SK-N-SH treated with all-trans-retinoic acid at 6 μM for 48 hours (cell line): ENCODE measurements at regions not wholly inside any gene's neighbourhood (a gene's known extent, or its start where the extent isn't known, plus 50 kb on each side); places are given as distances from the start of the nearest gene placed in this dataset.

Source experiments
- ATAC-seq: fragments of 200-7000 bp; cut with Tn5 transposase; 3 replicates; pipeline ENCODE4 v1.9.1; 2020; ENCODE audit warnings: mild to moderate bottlenecking, moderate library complexity
- ARNTL ChIP-seq: fragments of 450-650 bp; formaldehyde crosslinking; IDR thresholded peaks from 2 replicates; pipeline ENCODE4 v1.5.0; 2020; ENCODE audit warnings: low read depth, mild to moderate bottlenecking, moderate library complexity, borderline replicate concordance
- BACH2 ChIP-seq: fragments of 250-450 bp; sonication (Bioruptor Pico); IDR thresholded peaks from 2 replicates; pipeline ENCODE4 v1.9.0; 2021; ENCODE audit warnings: mild to moderate bottlenecking, borderline replicate concordance
- CSDC2 ChIP-seq: fragments of 250-450 bp; sonication (Bioruptor Pico); IDR thresholded peaks from 2 replicates; pipeline ENCODE4 v1.5.0; 2020; ENCODE audit warnings: mild to moderate bottlenecking, moderate library complexity
- ESRRG ChIP-seq: fragments of 250-450 bp; sonication (Bioruptor Pico); IDR thresholded peaks from 2 replicates; pipeline ENCODE4 v1.6.1; 2021; ENCODE audit warnings: mild to moderate bottlenecking
- GLIS3 ChIP-seq: fragments of 250-450 bp; sonication (Bioruptor Pico); IDR thresholded peaks from 2 replicates; pipeline ENCODE4 v1.5.0; 2020; ENCODE audit warnings: mild to moderate bottlenecking, moderate library complexity
- OSR1 ChIP-seq: fragments of 250-450 bp; sonication (Bioruptor Pico); IDR thresholded peaks from 2 replicates; pipeline ENCODE4 v1.8.0; 2022; ENCODE audit warnings: moderate library complexity, mild to moderate bottlenecking, inconsistent platforms
- PPARA ChIP-seq: fragments of 250-450 bp; sonication (Bioruptor Pico); IDR thresholded peaks from 2 replicates; pipeline ENCODE4 v1.5.0; 2020; ENCODE audit warnings: mild to moderate bottlenecking, borderline replicate concordance
- RARB ChIP-seq: fragments of 250-450 bp; sonication (Bioruptor Pico); IDR thresholded peaks from 2 replicates; pipeline ENCODE4 v1.8.0; 2021; ENCODE audit warnings: mild to moderate bottlenecking, moderate library complexity
- SNAI2 ChIP-seq: fragments of 250-450 bp; sonication (Bioruptor Pico); IDR thresholded peaks from 2 replicates; pipeline ENCODE4 v1.5.0; 2020; ENCODE audit warnings: mild to moderate bottlenecking, moderate library complexity
- TCF4 ChIP-seq: fragments of 250-450 bp; sonication (Bioruptor Pico); IDR thresholded peaks from 2 replicates; pipeline ENCODE4 v1.8.0; 2021; ENCODE audit warnings: mild to moderate bottlenecking, moderate library complexity, borderline replicate concordance
- TOX ChIP-seq: fragments of 250-450 bp; sonication (Bioruptor Pico); IDR thresholded peaks from 2 replicates; pipeline ENCODE4 v1.8.0; 2021; ENCODE audit warnings: mild to moderate bottlenecking, moderate library complexity, borderline replicate concordance
- ZC3H10 ChIP-seq: fragments of 250-450 bp; sonication (Bioruptor Pico); IDR thresholded peaks from 2 replicates; pipeline ENCODE4 v1.5.1; 2021; ENCODE audit warnings: mild to moderate bottlenecking, moderate library complexity
- ZFP3 ChIP-seq: fragments of 250-450 bp; sonication (Bioruptor Pico); IDR thresholded peaks from 2 replicates; pipeline ENCODE4 v1.5.0; 2020; ENCODE audit warnings: mild to moderate bottlenecking, moderate library complexity
- ZNF565 ChIP-seq: fragments of 450-650 bp; formaldehyde crosslinking; conservative IDR thresholded peaks from 2 replicates; pipeline ENCODE4 v1.5.0; 2020; ENCODE audit warnings: low read depth, mild to moderate bottlenecking, moderate library complexity
- ZNF70 ChIP-seq: fragments of 450-650 bp; formaldehyde crosslinking; IDR thresholded peaks from 2 replicates; pipeline ENCODE4 v1.5.0; 2020; ENCODE audit warnings: mild to moderate bottlenecking, moderate library complexity
- ZNF8 ChIP-seq: fragments of 450-650 bp; formaldehyde crosslinking; IDR thresholded peaks from 2 replicates; pipeline ENCODE4 v1.5.0; 2020; ENCODE audit warnings: mild to moderate bottlenecking, moderate library complexity
- TF ChIP-seq, protein P1 (sequence below): fragments of 250-450 bp; sonication (Bioruptor Pico); IDR thresholded peaks from 2 replicates; pipeline ENCODE4 v1.5.0; 2020; ENCODE audit warnings: mild to moderate bottlenecking, moderate library complexity
- TF ChIP-seq, protein P2 (sequence below): fragments of 250-450 bp; sonication (Bioruptor Pico); IDR thresholded peaks from 2 replicates; pipeline ENCODE4 v1.5.1; 2021; ENCODE audit warnings: mild to moderate bottlenecking, moderate library complexity
- TF ChIP-seq, protein P3 (sequence below): fragments of 250-450 bp; sonication (Bioruptor Pico); IDR thresholded peaks from 2 replicates; pipeline ENCODE4 v1.8.0; 2021; ENCODE audit warnings: low read depth, mild to moderate bottlenecking, moderate library complexity, borderline replicate concordance

DNA sequence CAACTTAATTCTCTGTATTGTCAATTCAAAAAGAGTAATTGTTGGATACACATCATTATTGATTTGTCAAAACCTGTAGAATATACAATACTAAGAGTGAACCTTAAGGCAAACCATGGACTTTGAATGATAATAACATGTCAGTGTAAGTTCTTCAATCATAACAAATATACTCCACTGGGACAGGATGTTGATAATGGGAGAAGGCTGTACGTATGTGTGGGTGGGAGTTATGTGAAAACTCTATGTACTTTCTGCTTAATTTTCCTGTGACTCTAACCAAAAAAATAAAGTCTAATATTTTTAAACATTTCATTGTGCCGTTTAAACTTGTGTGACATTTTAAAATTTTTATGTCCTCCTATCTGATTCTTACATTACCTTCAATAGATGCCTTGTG lies 526.7 kb downstream of the SUCLA2 start (continued):
- TF ChIP-seq, protein P1, sequence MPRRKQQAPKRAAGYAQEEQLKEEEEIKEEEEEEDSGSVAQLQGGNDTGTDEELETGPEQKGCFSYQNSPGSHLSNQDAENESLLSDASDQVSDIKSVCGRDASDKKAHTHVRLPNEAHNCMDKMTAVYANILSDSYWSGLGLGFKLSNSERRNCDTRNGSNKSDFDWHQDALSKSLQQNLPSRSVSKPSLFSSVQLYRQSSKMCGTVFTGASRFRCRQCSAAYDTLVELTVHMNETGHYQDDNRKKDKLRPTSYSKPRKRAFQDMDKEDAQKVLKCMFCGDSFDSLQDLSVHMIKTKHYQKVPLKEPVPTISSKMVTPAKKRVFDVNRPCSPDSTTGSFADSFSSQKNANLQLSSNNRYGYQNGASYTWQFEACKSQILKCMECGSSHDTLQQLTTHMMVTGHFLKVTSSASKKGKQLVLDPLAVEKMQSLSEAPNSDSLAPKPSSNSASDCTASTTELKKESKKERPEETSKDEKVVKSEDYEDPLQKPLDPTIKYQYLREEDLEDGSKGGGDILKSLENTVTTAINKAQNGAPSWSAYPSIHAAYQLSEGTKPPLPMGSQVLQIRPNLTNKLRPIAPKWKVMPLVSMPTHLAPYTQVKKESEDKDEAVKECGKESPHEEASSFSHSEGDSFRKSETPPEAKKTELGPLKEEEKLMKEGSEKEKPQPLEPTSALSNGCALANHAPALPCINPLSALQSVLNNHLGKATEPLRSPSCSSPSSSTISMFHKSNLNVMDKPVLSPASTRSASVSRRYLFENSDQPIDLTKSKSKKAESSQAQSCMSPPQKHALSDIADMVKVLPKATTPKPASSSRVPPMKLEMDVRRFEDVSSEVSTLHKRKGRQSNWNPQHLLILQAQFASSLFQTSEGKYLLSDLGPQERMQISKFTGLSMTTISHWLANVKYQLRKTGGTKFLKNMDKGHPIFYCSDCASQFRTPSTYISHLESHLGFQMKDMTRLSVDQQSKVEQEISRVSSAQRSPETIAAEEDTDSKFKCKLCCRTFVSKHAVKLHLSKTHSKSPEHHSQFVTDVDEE (CRISPR knock-in tag): no peak
- TF ChIP-seq, all 23 proteins: peak for 0

DNA sequence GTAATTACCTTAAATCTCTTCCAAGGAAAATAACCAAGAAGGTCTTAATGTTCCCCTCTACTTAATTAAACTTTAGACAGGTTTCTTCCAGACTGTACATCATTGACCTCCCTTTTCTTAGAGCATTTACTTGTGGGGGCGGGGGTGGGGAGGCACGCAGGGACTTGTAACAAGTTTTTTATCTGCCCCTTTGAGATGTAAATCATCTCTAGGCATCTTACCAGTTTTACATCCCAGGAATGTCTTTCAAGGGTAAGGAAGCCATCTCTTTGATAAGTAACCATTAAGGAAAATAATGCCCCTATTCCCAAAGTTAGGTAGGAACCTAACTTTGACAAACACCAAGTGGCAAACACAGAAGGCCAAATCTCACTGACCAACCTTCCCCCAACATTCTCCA lies 528.6 kb downstream of the SUCLA2 start:
- no peak for ATAC-seq

DNA sequence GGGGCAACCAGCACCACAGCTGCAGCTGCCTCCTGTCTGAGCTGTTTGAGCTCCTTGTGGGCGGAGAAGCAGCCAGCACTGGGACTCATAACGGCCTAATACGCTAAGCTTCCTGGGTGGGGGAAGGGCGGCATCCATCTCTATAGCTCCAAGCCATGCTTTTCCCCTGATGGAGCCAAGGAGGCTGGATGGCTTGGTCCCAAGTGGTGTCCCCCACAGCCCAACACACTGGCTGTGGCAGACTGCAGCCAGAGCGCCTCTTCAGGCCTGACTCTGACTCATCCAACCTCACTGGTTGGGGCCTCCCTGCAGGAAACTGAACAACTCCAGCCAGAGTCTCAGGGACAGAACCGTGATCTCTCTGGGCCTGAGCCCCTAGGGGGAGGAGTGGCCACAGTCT lies 537.3 kb downstream of the SUCLA2 start:
- ATAC-seq: peak; percentile 66
- TF ChIP-seq PPARA (no peak), BACH2 (no peak), OSR1 (CRISPR knock-in tag) (no peak), ZFP3 (no peak), SNAI2 (CRISPR knock-in tag) (no peak), ZNF70 (CRISPR knock-in tag) (no peak), ESRRG (CRISPR knock-in tag) (no peak), CSDC2 (CRISPR knock-in tag) (no peak), ZNF8 (no peak), ARNTL (CRISPR knock-in tag) (no peak), ZC3H10 (CRISPR knock-in tag) (no peak), ZNF565 (CRISPR knock-in tag) (no peak), RARB (CRISPR knock-in tag) (no peak)
- TF ChIP-seq, protein P2, sequence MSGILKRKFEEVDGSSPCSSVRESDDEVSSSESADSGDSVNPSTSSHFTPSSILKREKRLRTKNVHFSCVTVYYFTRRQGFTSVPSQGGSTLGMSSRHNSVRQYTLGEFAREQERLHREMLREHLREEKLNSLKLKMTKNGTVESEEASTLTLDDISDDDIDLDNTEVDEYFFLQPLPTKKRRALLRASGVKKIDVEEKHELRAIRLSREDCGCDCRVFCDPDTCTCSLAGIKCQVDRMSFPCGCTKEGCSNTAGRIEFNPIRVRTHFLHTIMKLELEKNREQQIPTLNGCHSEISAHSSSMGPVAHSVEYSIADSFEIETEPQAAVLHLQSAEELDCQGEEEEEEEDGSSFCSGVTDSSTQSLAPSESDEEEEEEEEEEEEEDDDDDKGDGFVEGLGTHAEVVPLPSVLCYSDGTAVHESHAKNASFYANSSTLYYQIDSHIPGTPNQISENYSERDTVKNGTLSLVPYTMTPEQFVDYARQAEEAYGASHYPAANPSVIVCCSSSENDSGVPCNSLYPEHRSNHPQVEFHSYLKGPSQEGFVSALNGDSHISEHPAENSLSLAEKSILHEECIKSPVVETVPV (CRISPR knock-in tag): no peak
- TF ChIP-seq, protein P1 (CRISPR knock-in tag): no peak
- TF ChIP-seq, protein P3, sequence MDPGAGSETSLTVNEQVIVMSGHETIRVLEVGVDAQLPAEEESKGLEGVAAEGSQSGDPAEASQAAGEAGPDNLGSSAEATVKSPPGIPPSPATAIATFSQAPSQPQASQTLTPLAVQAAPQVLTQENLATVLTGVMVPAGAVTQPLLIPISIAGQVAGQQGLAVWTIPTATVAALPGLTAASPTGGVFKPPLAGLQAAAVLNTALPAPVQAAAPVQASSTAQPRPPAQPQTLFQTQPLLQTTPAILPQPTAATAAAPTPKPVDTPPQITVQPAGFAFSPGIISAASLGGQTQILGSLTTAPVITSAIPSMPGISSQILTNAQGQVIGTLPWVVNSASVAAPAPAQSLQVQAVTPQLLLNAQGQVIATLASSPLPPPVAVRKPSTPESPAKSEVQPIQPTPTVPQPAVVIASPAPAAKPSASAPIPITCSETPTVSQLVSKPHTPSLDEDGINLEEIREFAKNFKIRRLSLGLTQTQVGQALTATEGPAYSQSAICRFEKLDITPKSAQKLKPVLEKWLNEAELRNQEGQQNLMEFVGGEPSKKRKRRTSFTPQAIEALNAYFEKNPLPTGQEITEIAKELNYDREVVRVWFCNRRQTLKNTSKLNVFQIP: no peak

More for the DNA sequence above, 528.6 kb downstream of the SUCLA2 start:
- TF ChIP-seq TCF4 (CRISPR knock-in tag): no peak
- TF ChIP-seq SNAI2 (CRISPR knock-in tag): no peak
- no peak for TF ChIP-seq PPARA
- TF ChIP-seq OSR1 (CRISPR knock-in tag): no peak
- no peak for TF ChIP-seq GLIS3
- TF ChIP-seq, protein P2 (CRISPR knock-in tag): no peak
- no peak for TF ChIP-seq ZFP3
- no peak for TF ChIP-seq TOX (CRISPR knock-in tag)
- TF ChIP-seq ZNF70 (CRISPR knock-in tag): no peak
- no peak for TF ChIP-seq RARB (CRISPR knock-in tag)
- TF ChIP-seq, protein P3: no peak
- TF ChIP-seq, protein P1 (CRISPR knock-in tag): no peak
- TF ChIP-seq CSDC2 (CRISPR knock-in tag): no peak
- TF ChIP-seq, all 23 proteins: peak for 0
